Fibroblast of lung (primary cell): ENCODE measurements at regions not wholly inside any gene's neighbourhood (a gene's known extent, or its start where the extent isn't known, plus 50 kb on each side); places are given as distances from the start of the nearest gene placed in this dataset.

ENCODE experiments used
- CTCF ChIP-seq, 2 donors: IDR thresholded peaks in 1 of 2; conservative IDR thresholded peaks in 1 of 2; 1 replicate in 1 of 2; 2 replicates in 1 of 2; pipeline ENCODE4 v1.5.1; 2011 to 2012; ENCODE audit warnings: low read length in 2 of 2, control low read depth in 1 of 2, inconsistent platforms in 1 of 2, low read depth in 1 of 2, mild to moderate bottlenecking in 1 of 2
- EZH2 ChIP-seq: IDR thresholded peaks from 2 replicates; pipeline ENCODE4 v1.5.1; 2012; ENCODE audit warnings: low read length, control low read depth, mild to moderate bottlenecking; ENCODE audit errors: missing control alignments

DNA sequence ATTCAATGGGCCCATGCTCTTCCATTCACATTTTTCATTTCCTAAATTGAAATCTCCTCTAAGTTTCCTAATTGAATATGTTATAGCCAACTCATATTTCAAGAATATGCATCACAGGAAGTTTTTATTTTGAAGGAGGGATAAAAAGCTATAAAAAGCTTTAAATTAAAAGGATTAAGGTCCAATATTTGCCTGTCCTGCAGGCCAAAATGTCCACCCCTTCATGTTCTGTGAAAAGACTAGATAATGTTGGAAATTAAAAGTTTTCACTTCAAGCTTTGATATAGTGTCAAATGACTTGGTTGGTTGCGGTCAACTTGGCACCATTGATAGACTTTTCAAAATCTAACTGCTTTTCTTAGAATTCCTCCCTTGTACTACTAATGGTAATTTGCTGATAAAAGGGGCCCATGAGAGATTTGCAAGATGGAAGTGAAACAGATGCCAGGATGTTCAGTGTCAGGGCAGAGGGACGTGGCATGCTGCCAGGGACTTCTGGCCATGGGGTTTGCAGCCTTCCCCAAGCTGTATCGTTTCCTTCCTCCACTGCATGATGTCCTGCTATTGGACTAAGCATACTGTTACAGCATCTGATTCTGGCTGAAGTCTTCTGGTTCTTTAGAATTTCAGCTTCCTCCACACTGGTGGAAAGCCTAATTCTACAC, 547.3 kb upstream of the MIR17HG start:
- no peak for TF ChIP-seq CTCF (conservative IDR thresholded peaks at IDR 0.05 in 1 of 2, IDR thresholded peaks at IDR 0.05 in 1 of 2; ENCODE audit: low read depth in 1 of 2, low read length in 2 of 2)
- no peak for TF ChIP-seq EZH2
